ENCODE measurements at regions not wholly inside any gene's neighbourhood (a gene's known extent, or its start where the extent isn't known, plus 50 kb on each side); places are given as distances from the start of the nearest gene placed in this dataset.

- TF ChIP-seq POLR2A (IDR thresholded peaks at IDR 0.05; ENCODE audit: low read depth, low read length) (no peak), EZH2 (IDR thresholded peaks at IDR 0.05; ENCODE audit: borderline replicate concordance, low read depth, low read length, severe bottlenecking) (no peak), MYC (IDR thresholded peaks at IDR 0.05; ENCODE audit: low read depth, low read length) (no peak), CTCF (IDR thresholded peaks at IDR 0.05; ENCODE audit: extremely low read depth in 1 of 2, insufficient read depth in 1 of 2, low read depth in 1 of 2, low read length in 2 of 2) (no peak), GATA2 (IDR thresholded peaks at IDR 0.05; ENCODE audit: insufficient read depth, insufficient read length, low read depth, low read length) (no peak), JUN (IDR thresholded peaks at IDR 0.05; ENCODE audit: borderline replicate concordance, insufficient read depth, insufficient read length, low read depth) (no peak)
- Histone ChIP-seq H4K20me1 (replicated peaks; ENCODE audit: control insufficient read depth, extremely low read depth, insufficient read depth, low read length) (no peaks in the 10 kb centered on the region), H3K36me3 (ENCODE audit: control insufficient read depth in 2 of 2, extremely low read depth in 1 of 2, insufficient read depth in 2 of 2, low read length in 2 of 2) (no peaks in the 10 kb centered on the region), H3K9me1 (replicated peaks; ENCODE audit: control insufficient read depth, extremely low read depth, insufficient read depth, low read length) (no peaks in the 10 kb centered on the region), H3K9me3 (replicated peaks; ENCODE audit: control insufficient read depth, insufficient read depth, low read length) (no peaks in the 10 kb centered on the region), H3K27ac (ENCODE audit: insufficient read depth, low read depth, low read length) (no peak overlapping the region), H3K4me2 (ENCODE audit: insufficient read depth, low read length) (no peak overlapping the region), H3K79me2 (ENCODE audit: control insufficient read depth, insufficient read depth, low read length) (no peaks in the 10 kb centered on the region), H3K4me3 (replicated peaks in 1 of 3; ENCODE audit: insufficient read depth in 1 of 3, low read depth in 1 of 3, low read length in 3 of 3) (no peak overlapping the region), H3K4me1 (ENCODE audit: control insufficient read depth, extremely low read depth, insufficient read depth, low read length) (no peaks in the 10 kb centered on the region), H3K9ac (replicated peaks; ENCODE audit: extremely low read depth, insufficient read depth, low read length) (no peak overlapping the region), H2AFZ (ENCODE audit: low read depth, low read length) (no peak overlapping the region), H3K27me3 (ENCODE audit: control insufficient read depth in 2 of 2, insufficient read depth in 2 of 2, low read length in 2 of 2) (no peaks in the 10 kb centered on the region)
- no peak for DNase-seq (ENCODE audit: low read depth, low spot score)
- dilution Hi-C loops (cut with MboI; ENCODE audit: extremely low pct_ligation_motif_present, low sequenced_read_pairs) = no loop called here
- intact Hi-C loops (cut with micrococcal nuclease) = no loop called here
- no peak for FAIRE-seq
- ChIA-PET CTCF (no interaction called here), POLR2A (no interaction called here)
- BruUV-seq (replicated peaks) = no TSS peak
Observed at GRCh38 chr9:106478727-106479126, 384.2 kb upstream of the ZNF462 start.

DNA sequence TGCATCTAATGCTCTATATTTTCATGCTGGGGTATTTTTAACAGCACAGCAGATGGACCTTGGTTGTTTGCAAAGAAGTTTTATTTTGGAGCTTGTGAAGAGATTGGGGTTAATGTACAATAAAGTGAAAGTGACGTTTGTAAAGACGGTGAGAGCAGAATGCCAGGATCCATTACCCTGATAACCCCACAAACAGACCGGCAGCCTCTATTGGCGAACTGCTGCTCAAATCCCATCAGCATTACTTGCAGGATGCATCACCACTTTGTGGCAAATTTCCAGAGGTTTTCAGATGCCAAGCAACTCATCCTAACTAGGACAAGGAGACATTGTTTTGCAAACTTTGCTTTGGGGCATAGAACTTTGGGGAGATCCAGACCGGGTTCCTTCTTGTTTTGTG lies 383.3 kb upstream of the ZNF462 start:
- H3K4me2 ChIP-seq (ENCODE audit: insufficient read depth, low read length) = no peak overlapping the region
- H3K4me3 ChIP-seq (replicated peaks in 1 of 3; ENCODE audit: insufficient read depth in 1 of 3, low read depth in 1 of 3, low read length in 3 of 3) = no peak overlapping the region
- H3K9ac ChIP-seq (replicated peaks; ENCODE audit: extremely low read depth, insufficient read depth, low read length) = no peak overlapping the region
- no peak for DNase-seq (ENCODE audit: low read depth, low spot score)
- BruUV-seq (replicated peaks) = no TSS peak
- H4K20me1 ChIP-seq (replicated peaks; ENCODE audit: control insufficient read depth, extremely low read depth, insufficient read depth, low read length) = no peaks in the 10 kb centered on the region
- no peaks in the 10 kb centered on the region for H3K27me3 ChIP-seq (ENCODE audit: control insufficient read depth in 2 of 2, insufficient read depth in 2 of 2, low read length in 2 of 2)
- ChIA-PET CTCF (no interaction called here), POLR2A (no interaction called here)
- intact Hi-C loops (cut with micrococcal nuclease) (no loop called here), dilution Hi-C loops (cut with MboI; ENCODE audit: extremely low pct_ligation_motif_present, low sequenced_read_pairs) (no loop called here)
- no peak overlapping the region for H3K27ac ChIP-seq (ENCODE audit: insufficient read depth, low read depth, low read length)
- H3K9me1 ChIP-seq (replicated peaks; ENCODE audit: control insufficient read depth, extremely low read depth, insufficient read depth, low read length) = no peaks in the 10 kb centered on the region
- FAIRE-seq = no peak
- H3K4me1 ChIP-seq (ENCODE audit: control insufficient read depth, extremely low read depth, insufficient read depth, low read length) = no peaks in the 10 kb centered on the region
- H3K36me3 ChIP-seq (ENCODE audit: control insufficient read depth in 2 of 2, extremely low read depth in 1 of 2, insufficient read depth in 2 of 2, low read length in 2 of 2) = no peaks in the 10 kb centered on the region
- no peak for TF ChIP-seq CTCF (IDR thresholded peaks at IDR 0.05; ENCODE audit: extremely low read depth in 1 of 2, insufficient read depth in 1 of 2, low read depth in 1 of 2, low read length in 2 of 2)
- no peak for TF ChIP-seq JUN (IDR thresholded peaks at IDR 0.05; ENCODE audit: borderline replicate concordance, insufficient read depth, insufficient read length, low read depth)
- TF ChIP-seq POLR2A (IDR thresholded peaks at IDR 0.05; ENCODE audit: low read depth, low read length) = no peak
- no peak for TF ChIP-seq MYC (IDR thresholded peaks at IDR 0.05; ENCODE audit: low read depth, low read length)
- no peak for TF ChIP-seq GATA2 (IDR thresholded peaks at IDR 0.05; ENCODE audit: insufficient read depth, insufficient read length, low read depth, low read length)
- TF ChIP-seq FOS (IDR thresholded peaks at IDR 0.05; ENCODE audit: borderline replicate concordance, insufficient read depth, low read length) = no peak
- no peak for TF ChIP-seq EZH2 (IDR thresholded peaks at IDR 0.05; ENCODE audit: borderline replicate concordance, low read depth, low read length, severe bottlenecking)
- no peak for TF ChIP-seq MAX (IDR thresholded peaks at IDR 0.05; ENCODE audit: insufficient read depth, insufficient read length)
- TF ChIP-seq POLR2AphosphoS5 (IDR thresholded peaks at IDR 0.05; ENCODE audit: insufficient read depth, low read depth, low read length) = no peak
- H2AFZ ChIP-seq (ENCODE audit: low read depth, low read length) = no peak overlapping the region
- H3K79me2 ChIP-seq (ENCODE audit: control insufficient read depth, insufficient read depth, low read length) = no peaks in the 10 kb centered on the region
- no peaks in the 10 kb centered on the region for H3K9me3 ChIP-seq (replicated peaks; ENCODE audit: control insufficient read depth, insufficient read depth, low read length)
